GM12801 (cell line): ENCODE measurements at regions not wholly inside any gene's neighbourhood (a gene's known extent, or its start where the extent isn't known, plus 50 kb on each side); places are given as distances from the start of the nearest gene placed in this dataset.

ENCODE experiments used
- TF ChIP-seq, protein P1 (sequence below): IDR thresholded peaks from one replicate; pipeline ENCODE4 v1.5.1; 2011; ENCODE audit warnings: control low read depth; ENCODE audit not compliant: insufficient read length; ENCODE audit errors: extremely low read depth

DNA sequence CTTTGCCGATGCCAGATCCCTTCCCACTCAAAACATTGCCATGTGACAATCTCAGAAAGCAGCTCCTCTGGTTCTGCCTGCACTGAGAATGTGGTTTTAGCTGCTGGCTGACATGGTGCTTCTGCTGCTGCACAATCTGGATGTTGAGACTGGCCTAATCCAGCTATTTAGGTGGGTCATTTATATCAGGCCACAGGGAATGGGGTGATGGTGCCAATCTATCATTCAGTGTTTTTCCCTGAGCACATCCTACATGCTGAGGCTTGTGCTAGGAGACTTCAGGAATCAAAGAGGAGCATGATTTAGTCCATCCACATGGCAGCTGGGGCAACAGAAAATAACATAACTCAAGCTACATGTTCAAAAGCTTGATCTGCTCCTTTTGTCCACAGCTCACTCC is 144.7 kb downstream of the CYRIA start:
- TF ChIP-seq, protein P1, sequence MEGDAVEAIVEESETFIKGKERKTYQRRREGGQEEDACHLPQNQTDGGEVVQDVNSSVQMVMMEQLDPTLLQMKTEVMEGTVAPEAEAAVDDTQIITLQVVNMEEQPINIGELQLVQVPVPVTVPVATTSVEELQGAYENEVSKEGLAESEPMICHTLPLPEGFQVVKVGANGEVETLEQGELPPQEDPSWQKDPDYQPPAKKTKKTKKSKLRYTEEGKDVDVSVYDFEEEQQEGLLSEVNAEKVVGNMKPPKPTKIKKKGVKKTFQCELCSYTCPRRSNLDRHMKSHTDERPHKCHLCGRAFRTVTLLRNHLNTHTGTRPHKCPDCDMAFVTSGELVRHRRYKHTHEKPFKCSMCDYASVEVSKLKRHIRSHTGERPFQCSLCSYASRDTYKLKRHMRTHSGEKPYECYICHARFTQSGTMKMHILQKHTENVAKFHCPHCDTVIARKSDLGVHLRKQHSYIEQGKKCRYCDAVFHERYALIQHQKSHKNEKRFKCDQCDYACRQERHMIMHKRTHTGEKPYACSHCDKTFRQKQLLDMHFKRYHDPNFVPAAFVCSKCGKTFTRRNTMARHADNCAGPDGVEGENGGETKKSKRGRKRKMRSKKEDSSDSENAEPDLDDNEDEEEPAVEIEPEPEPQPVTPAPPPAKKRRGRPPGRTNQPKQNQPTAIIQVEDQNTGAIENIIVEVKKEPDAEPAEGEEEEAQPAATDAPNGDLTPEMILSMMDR: no peak

DNA sequence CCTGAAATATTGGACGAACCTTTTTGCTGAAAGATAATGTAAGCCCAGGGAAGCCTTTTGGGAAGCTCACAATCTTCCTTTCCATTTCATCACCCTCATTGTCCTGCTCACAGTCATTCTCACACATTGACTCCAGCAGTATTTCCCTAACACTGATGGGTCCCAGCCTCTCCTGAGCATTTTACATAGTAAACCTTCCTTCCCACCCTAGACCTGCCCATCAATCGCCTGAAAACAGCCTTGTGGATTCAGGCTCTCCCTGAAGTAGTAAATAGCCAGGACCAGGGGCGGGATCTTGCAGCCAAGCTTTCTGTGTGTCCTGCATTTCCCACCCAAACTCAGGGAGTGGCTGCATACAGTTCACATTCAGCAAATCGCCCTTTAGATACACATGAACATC is 149.9 kb downstream of the CYRIA start:
- TF ChIP-seq, protein P1: no peak

DNA sequence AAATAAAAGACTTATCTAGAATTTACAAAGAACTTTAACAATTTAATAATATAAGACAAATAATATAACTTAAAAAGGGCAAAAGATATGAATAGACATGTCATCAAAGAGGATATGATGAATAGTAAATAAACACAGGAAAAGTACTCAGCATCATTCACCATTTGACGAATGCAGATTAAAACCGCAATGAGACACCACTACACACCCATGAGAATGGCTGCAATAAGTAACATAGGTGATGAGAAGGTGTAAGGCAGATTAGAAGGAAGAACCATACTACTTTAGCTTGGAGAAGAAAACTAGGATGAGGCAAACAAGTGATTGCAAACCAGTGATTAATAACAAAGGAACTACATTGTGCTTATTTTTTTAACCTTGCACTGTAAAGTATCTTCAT is 152.0 kb downstream of the CYRIA start:
- TF ChIP-seq, protein P1: no peak

DNA sequence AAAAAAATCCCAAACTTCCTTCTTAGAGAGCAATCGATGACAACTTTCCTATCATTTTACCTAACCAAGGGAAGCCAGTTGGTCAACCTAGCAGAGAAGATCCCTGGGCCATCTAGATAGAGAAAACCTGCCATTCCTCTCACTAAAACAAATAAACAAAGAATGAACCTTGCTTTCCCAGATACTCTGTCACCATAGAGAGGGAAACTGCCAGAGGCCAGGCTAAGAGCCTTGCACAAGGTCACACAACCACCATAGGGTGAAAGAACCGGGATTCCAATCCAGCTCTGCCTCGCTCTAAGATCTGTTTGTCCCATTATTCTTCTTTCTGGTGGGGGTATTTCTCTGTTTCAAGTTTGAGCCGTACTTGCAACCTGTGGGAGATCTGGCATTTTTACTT is 154.6 kb downstream of the CYRIA start:
- TF ChIP-seq, protein P1: no peak

DNA sequence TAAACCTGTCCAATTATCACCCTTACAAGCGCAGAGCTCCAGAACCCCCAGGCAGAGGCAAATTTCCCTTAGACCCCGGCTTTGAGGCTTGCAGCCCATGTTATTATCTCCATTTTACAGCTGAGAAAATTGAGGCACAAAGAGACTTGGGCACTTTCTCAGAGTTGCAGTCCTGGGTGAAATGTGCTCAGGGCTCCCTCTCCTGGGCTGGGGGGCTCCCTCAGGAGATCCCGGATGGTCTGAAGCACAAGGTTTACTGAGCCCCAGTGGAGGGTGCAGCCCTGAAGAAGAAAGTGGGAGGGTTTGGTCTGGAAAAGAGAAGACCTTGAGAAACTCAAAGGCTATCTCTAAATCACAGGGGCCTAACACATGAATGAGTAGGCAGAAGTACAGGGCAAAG is 156.6 kb downstream of the CYRIA start:
- TF ChIP-seq, protein P1: no peak

DNA sequence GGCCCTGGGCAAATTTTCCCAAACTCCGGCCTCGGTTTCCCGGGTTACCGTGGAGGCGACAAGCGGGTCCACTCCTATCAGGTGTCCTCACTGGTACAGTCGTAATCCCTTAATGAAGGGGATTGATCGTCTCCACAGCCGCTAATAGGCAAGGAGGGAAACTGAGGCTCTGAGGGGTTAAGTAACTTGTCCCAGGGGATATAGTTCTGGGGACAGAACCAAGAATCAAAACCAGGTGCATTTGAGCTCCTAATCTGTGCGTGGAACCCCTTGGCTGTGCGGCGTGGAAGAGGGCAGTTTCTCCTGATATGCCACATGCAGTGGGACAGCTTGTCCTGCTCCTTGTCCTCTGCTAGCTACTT is 157.2 kb downstream of the CYRIA start:
- TF ChIP-seq, protein P1: no peak

DNA sequence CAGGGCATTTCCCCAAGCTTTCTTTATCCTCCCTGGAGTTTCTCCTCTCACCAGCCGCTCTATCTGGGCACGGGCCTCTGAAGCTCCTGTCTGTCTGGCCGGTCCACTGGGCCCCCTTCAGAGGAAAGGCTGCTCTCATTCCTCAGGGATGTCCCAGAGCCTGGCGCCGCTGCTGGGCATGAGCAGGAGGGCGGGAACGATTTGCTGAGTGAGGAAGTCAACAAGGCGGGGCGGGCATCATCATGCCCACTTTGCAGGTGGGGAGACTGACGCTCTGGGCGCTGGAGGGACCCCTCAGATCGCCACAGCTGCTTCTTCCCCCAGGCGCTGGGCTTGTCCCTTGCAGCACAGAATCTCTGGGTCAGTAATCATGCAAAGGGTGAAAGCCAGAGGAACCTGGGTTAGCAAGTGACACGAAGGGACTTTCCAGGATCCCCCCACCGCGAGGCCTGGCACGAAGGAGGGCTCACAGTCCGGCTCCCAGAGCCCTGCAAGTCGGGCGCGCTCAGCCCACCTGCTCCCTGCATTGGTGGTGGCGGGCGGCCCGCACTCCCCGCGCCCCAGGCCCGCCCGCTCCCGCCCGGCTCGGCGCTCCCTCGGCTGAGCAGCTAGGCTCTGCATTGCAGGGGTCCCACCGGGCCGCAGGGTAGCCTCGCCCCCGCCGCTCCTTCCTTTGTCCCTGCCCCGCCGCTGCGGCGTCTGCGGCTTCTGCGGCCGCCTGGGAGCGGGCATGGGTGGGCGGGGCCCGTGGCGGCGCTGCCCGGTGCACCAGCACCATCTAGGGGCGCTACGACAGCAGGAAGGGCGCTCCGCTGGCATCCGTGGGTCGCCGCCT is 157.8 kb downstream of the CYRIA start:
- TF ChIP-seq, protein P1: no peak
